ENCODE measurements at regions not wholly inside any gene's neighbourhood (a gene's known extent, or its start where the extent isn't known, plus 50 kb on each side); places are given as distances from the start of the nearest gene placed in this dataset.

GRCh38 chr4:124017185-124017785, 620.7 kb downstream of the SPRY1 start:
- no peak for DNase-seq

GRCh38 chr4:124018383-124019317, 622.1 kb downstream of the SPRY1 start:
- no peak for DNase-seq

- DNase-seq, result no peak
These were observed 623.4 kb downstream of the SPRY1 start for GRCh38 chr4:124019749-124020549.

- no peak for DNase-seq
These were observed 628.4 kb downstream of the SPRY1 start for GRCh38 chr4:124025000-124025399.

GRCh38 chr4:124025428-124025827, 628.8 kb downstream of the SPRY1 start:
- DNase-seq, result no peak

GRCh38 chr4:124028182-124028581, 631.6 kb downstream of the SPRY1 start:
- DNase-seq, result no peak

GRCh38 chr4:124030147-124030546, 633.6 kb downstream of the SPRY1 start:
- no peak for DNase-seq

- no peak for DNase-seq
These were observed 635.4 kb downstream of the SPRY1 start for GRCh38 chr4:124032035-124032434.

- DNase-seq, result no peak
These were observed 638.9 kb downstream of the SPRY1 start for GRCh38 chr4:124035364-124036041.

- DNase-seq, result no peak
These were observed 640.6 kb downstream of the SPRY1 start for GRCh38 chr4:124037236-124037635.

GRCh38 chr4:124044330-124044729, 647.7 kb downstream of the SPRY1 start:
- DNase-seq, result no peak

GRCh38 chr4:124044867-124045266, 648.3 kb downstream of the SPRY1 start:
- DNase-seq, result no peak

GRCh38 chr4:124046190-124046589, 649.6 kb downstream of the SPRY1 start:
- DNase-seq, result no peak

- no peak for DNase-seq
These were observed 657.4 kb downstream of the SPRY1 start for GRCh38 chr4:124053872-124054538.

GRCh38 chr4:124055336-124055735, 657.2 kb downstream of the ANKRD50 start:
- no peak for DNase-seq

GRCh38 chr4:124055896-124056295, 656.6 kb downstream of the ANKRD50 start:
- no peak for DNase-seq

- no peak for DNase-seq
These were observed 652.1 kb downstream of the ANKRD50 start for GRCh38 chr4:124060261-124060918.

GRCh38 chr4:124061413-124061812, 651.1 kb downstream of the ANKRD50 start:
- DNase-seq, result no peak

- DNase-seq, result no peak
These were observed 647.1 kb downstream of the ANKRD50 start for GRCh38 chr4:124065422-124065821.

GRCh38 chr4:124065936-124066335, 646.6 kb downstream of the ANKRD50 start:
- no peak for DNase-seq

GRCh38 chr4:124066595-124066994, 645.9 kb downstream of the ANKRD50 start:
- DNase-seq, result no peak

GRCh38 chr4:124067046-124067445, 645.5 kb downstream of the ANKRD50 start:
- DNase-seq, result no peak
